ENCODE measurements at regions not wholly inside any gene's neighbourhood (a gene's known extent, or its start where the extent isn't known, plus 50 kb on each side); places are given as distances from the start of the nearest gene placed in this dataset.

GRCh38 chr2:242031481-242032019 lies 162.0 kb downstream of the RTP5 start (continued):
- no peak for TF ChIP-seq CREB5 (CRISPR knock-in tag; IDR thresholded peaks at IDR 0.05; ENCODE audit: low read depth)
- TF ChIP-seq PATZ1 (CRISPR knock-in tag; IDR thresholded peaks at IDR 0.05; ENCODE audit: borderline replicate concordance), result no peak
- TF ChIP-seq CSDC2 (CRISPR knock-in tag; IDR thresholded peaks at IDR 0.05), result no peak
- no peak for TF ChIP-seq GLIS3 (CRISPR knock-in tag; IDR thresholded peaks at IDR 0.05)
- no peak for TF ChIP-seq ZFP3 (CRISPR knock-in tag; IDR thresholded peaks at IDR 0.05)

- ATAC-seq, result no peak
- TF ChIP-seq PATZ1 (CRISPR knock-in tag; IDR thresholded peaks at IDR 0.05; ENCODE audit: borderline replicate concordance), result no peak
- no peak for TF ChIP-seq CSRNP3 (CRISPR knock-in tag; IDR thresholded peaks at IDR 0.05)
- TF ChIP-seq ZNF70 (CRISPR knock-in tag; IDR thresholded peaks at IDR 0.05), result no peak
- TF ChIP-seq ISL1 (CRISPR knock-in tag; IDR thresholded peaks at IDR 0.05), result no peak
- no peak for TF ChIP-seq POU6F1 (CRISPR knock-in tag; IDR thresholded peaks at IDR 0.05; ENCODE audit: borderline replicate concordance, low read depth)
- TF ChIP-seq RARB (CRISPR knock-in tag; IDR thresholded peaks at IDR 0.05), result no peak
- no peak for TF ChIP-seq CSDC2 (CRISPR knock-in tag; IDR thresholded peaks at IDR 0.05)
- no peak for TF ChIP-seq ZFP3 (CRISPR knock-in tag; IDR thresholded peaks at IDR 0.05)
- TF ChIP-seq ZNF8 (CRISPR knock-in tag; IDR thresholded peaks at IDR 0.05), result no peak
- no peak for TF ChIP-seq ZFP30 (CRISPR knock-in tag; IDR thresholded peaks at IDR 0.05)
- no peak for TF ChIP-seq ARNTL (CRISPR knock-in tag; IDR thresholded peaks at IDR 0.05; ENCODE audit: borderline replicate concordance, low read depth)
- no peak for TF ChIP-seq ZC3H10 (CRISPR knock-in tag; IDR thresholded peaks at IDR 0.05)
- TF ChIP-seq BACH2 (CRISPR knock-in tag; IDR thresholded peaks at IDR 0.05; ENCODE audit: borderline replicate concordance), result no peak
- no peak for TF ChIP-seq OSR1 (CRISPR knock-in tag; IDR thresholded peaks at IDR 0.05)
- no peak for TF ChIP-seq ESRRG (CRISPR knock-in tag; IDR thresholded peaks at IDR 0.05)
Observed at GRCh38 chr2:242032780-242033656, 163.5 kb downstream of the RTP5 start.

- TF ChIP-seq PPARA (CRISPR knock-in tag; IDR thresholded peaks at IDR 0.05; ENCODE audit: borderline replicate concordance), result no peak
- TF ChIP-seq POU6F1 (CRISPR knock-in tag; IDR thresholded peaks at IDR 0.05; ENCODE audit: borderline replicate concordance, low read depth), result no peak
- TF ChIP-seq ZNF8 (CRISPR knock-in tag; IDR thresholded peaks at IDR 0.05), result no peak
- no peak for TF ChIP-seq ISL1 (CRISPR knock-in tag; IDR thresholded peaks at IDR 0.05)
- TF ChIP-seq ZFP3 (CRISPR knock-in tag; IDR thresholded peaks at IDR 0.05), result no peak
- TF ChIP-seq ARNTL (CRISPR knock-in tag; IDR thresholded peaks at IDR 0.05; ENCODE audit: borderline replicate concordance, low read depth), result no peak
- no peak for TF ChIP-seq ZNF565 (CRISPR knock-in tag; conservative IDR thresholded peaks at IDR 0.05; ENCODE audit: low read depth)
- TF ChIP-seq GLIS3 (CRISPR knock-in tag; IDR thresholded peaks at IDR 0.05), result no peak
- no peak for TF ChIP-seq OSR1 (CRISPR knock-in tag; IDR thresholded peaks at IDR 0.05)
- ATAC-seq, result no peak
Observed at GRCh38 chr2:242034138-242034537, 164.6 kb downstream of the RTP5 start.

Data from SK-N-SH treated with all-trans-retinoic acid at 6 μM for 48 hours (cell line).